ENCODE measurements at regions not wholly inside any gene's neighbourhood (a gene's known extent, or its start where the extent isn't known, plus 50 kb on each side); places are given as distances from the start of the nearest gene placed in this dataset.
"Not testable (repeated sequence)": the region's sequence is repeated elsewhere in the genome, so short reads cannot be mapped to it uniquely, and the experiment has no call there.

DNA sequence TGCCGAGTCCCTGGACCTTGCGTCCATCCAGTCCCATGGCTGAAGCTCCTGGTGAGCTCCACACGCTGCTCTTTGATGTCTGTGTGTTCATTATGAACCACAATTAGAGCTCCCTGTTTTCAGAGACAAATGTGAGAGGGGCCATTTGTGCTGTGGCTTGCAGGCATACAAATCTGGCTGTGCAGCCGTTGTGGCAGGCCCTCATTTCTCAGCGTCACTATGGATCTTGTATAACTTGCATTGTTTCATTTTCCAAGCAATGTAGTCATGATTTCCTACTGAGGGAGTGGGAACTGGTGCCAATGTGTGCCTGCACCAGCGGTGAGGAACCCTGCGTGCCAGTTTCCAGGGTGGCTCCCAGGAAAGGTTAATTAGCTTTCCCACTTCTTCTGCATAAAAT is 542.6 kb downstream of the TMEM114 start:
- no peak for DNase-seq

DNA sequence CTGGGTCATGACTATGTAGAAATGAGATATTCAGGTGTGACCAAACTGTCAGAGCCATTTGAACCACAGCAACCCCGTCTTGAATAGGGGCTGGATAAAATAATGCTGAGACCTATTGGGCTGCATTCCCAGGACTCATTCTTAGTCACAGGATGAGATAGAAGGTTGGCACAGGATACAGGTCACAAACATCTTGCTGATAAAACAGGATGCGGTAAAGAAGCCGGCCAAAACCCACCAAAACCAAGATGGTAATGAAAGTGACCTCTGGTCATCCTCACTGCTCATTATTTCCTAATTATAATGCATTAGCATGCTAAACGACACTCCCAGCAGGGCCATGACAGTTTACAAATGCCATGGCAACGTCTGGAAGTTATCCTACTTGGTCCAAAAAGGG is 545.5 kb downstream of the TMEM114 start:
- no peak for DNase-seq

DNA sequence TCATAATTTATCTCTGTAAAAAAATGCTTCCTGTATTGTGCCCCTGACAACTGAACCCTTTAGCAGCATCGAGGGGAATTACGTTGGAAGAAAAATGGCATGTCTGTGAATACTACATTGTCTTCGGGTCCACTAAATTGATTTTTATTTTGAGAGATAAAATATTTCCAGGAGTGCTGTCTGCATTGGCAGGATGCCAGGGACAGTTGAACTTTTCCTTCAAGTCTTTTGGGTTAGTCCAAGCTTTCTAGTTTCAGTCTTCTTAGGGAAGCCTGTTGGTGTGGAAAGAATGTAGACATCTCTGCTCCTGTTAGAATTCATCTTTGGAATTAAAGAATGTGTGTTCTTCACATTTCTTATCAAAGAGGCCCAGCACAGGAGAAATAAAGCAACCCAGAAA is 557.9 kb downstream of the TMEM114 start:
- DNase-seq, result no peak

DNA sequence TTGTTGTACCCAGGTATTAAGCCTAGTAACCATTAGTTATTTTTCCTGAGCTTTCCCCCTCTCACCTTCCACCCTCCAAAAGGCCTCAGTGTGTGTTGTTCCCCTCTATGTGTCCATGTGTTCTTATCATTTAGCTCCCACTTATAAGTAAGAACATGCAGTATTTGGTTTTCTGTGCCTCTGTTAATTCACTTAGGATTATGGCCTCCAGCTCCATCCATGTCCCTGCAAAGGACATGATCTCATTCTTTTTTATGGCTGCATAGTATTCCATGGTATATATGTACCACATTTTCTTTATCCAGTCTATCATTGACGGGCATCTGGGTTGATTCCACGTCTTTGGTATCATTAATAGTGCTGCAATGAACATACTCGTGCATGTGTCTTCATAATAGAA is 560.3 kb downstream of the TMEM114 start:
- not testable (repeated sequence) for DNase-seq

DNA sequence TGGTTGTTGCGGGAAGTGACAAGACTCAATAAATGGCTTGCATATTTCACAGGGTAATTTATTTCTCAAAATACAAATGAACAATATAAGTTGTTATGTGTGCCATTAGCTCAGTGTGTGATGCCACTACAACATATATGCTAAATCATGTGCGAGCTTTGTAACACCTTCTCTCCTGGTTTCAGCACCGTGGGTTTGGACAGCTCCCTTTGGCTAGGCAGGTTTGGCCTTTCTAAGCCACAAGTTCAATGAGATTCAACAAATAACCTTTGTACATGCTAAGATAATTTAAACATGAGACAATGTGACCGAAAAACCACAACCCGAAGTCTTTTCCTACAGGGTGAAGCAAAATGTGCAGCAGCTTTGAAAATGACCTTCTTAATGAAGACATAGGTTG is 563.9 kb downstream of the TMEM114 start:
- peak; percentile 60 for DNase-seq

DNA sequence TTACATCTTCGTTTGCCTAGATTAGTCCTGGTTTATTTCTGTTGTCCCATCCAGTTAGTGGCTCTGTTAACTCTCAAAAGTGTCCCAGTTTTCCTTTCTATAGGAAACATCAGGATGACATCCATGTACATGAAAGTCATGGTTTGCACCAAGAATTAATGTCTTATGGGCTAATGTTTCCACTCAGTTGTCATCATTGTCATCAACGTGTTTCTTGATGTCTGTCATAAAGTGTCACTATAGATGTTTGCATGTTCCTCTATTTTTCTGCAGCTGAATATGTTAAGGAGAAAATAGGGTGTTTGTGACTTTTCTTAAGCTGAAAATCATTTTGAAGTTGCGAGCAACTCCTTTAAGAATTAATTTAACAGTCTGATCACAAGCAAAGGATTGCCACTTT is 567.0 kb downstream of the TMEM114 start:
- no peak for DNase-seq

DNA sequence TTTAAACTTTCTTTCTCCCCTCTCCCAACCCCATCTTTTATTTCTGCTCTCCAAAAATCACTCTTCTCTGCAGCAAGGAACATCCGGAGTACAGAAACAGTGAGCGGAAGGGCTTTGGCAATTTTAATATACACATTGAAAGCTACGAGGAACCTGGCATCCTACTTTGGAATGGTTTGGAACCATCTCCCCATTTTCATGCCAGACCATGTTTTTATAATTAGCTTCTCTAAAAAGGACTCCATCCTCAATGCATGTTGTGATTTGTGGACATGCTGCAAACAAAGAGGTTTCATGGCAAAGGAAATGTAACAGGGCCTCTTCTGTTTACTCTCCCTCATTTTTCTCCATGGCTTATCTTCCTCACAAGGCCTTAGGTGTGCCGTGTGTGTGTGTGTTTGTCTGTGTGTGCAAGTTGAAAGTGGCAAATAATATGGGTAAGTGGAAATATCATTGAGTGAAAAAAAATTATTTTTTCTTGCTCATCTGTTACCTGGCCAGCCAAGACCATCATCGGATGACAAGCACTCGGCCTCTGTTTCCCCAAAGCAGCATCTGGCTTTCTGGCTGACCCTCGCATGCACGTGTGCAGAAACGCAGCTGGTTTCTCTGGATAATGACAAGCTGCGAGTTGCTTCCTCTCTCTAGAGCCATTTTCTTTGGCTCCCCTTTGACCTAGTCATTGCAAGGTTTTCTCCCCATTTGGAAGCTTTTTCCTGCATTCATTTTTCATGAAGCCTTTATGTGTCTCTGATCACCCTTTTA is 585.0 kb downstream of the TMEM114 start:
- DNase-seq, result peak; percentile 33

DNA sequence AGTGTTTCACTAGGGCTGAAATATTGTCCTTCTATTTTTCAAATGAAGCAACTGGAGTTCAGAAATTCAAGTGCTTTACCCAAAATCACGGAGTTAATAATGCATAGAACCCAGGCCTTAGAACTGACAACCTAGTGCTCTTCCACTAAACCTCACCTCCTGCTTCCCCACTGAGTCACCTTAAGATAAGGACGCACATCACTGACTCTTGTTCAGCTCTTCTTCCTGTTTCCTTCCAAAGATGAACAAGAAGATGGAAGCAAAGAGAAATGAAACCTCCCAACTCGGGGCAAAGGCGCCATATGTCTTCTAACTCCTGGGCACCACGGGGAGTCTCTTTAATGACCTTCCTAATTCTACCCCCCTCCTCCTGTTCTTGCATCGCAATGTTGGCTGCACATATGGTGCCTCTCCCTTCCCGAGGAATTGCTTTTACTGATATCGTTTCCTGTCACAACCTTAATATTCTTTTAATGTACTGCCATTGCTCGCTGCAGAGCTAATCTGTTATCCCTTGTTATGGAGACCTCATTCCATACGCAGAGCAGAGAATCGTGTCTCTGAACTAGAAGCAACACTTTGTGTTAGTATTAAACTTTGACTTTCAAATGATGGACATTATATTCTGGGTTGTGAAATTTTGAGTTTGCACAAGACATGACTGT is 591.4 kb downstream of the TMEM114 start:
- DNase-seq, result no peak

DNA sequence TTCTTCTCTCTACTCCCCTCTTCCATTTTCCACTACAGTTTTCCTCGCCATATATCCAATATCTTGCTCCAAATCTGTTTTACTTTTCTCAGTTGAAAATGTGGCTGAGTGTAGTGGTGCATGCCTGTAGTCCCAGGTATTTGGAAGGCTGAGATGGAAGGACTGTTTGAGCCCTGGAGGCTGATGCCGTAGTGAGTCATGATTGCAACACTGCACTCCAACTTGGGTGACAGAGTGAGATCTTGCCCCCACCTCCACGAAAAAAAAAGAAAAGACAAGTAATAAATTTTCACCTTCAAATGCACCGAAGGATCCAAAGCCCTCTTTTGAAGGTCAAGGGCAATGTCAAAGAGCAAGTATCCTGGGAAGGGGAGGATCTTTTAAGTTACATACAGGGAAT is 592.3 kb downstream of the TMEM114 start:
- DNase-seq, result no peak

DNA sequence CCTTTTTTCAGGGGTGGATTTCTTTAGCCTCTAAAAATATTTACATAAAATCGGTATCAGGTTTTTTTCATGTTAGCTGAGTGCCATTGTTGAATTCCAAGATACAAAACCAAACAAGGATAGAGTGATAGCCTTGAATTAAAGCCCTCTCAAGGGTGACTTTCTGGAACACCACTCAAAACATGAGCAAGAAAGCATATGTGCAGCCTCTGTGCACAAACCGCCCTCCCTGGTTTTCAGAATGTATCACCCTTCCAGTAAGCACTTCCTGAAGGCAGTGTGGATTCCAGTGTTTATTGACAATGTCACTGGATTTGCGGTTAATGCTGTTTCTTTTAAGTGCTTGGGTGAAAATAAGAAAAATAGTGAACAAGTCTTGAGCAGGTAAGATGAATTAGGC is 597.7 kb downstream of the TMEM114 start:
- no peak for DNase-seq

DNA sequence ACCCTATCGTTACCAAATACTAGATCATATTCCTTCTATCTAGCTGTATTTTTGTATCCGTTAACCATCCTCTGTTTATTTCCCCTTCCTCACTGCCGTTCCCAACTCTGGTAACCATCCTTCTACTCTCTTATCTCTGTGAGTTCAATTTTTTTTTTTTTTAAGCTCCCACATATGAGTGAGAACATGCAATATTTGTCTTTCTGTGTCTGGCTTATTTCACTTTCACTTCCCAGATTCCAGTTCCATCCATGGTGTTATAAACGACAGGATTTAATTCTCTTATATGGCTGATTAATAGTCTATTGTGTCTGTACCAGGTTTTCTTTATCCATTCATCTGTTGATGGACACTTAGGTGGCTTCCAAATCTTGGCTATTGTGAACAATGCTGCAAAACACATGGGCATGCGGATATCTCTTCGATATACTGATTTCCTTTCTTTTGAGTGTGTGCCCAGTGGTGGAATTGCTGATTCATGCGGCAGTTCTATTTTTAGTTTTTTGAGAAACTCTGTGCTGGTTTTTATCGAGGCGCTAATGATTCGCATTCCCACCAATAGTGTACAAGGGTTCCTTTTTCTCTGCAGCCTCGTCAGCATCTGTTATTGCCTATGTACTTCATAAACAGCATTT is 599.6 kb downstream of the TMEM114 start:
- no peak for DNase-seq

DNA sequence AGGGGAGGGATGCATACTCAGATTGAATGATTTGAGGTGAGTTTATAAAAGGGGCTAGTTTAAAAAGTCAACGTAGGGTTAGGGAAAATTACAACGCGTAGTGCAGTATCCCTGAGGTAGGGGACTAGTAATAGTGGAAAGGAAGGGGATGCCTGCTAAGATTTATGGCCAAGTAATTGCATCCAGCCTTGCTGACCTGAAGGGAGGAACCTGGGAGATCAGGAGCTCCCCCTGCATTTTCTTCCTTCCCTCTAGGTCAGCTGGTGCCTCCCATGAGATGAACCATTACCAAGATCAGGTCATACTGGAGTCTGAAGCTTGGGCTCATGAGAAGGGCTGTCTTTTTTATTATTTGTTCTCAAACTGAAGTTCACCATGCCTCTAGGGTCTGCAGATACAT is 606.6 kb downstream of the TMEM114 start:
- no peak for DNase-seq

DNA sequence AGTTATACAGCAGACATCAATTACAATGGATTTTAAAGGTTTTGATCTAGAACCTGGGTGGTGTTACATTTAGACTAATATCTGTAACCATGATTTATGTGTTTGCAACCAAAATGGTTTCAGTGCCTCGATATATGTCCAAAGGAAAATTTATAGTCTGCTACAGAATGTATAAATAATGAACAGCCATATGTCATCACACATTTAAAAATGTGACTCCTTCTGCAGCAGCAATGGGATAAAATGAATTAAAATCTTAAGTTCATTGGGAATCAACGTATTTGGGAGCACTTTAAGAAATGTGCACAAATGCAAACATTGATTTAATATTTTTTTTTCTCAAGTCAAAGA is 610.2 kb downstream of the TMEM114 start:
- no peak for DNase-seq

DNA sequence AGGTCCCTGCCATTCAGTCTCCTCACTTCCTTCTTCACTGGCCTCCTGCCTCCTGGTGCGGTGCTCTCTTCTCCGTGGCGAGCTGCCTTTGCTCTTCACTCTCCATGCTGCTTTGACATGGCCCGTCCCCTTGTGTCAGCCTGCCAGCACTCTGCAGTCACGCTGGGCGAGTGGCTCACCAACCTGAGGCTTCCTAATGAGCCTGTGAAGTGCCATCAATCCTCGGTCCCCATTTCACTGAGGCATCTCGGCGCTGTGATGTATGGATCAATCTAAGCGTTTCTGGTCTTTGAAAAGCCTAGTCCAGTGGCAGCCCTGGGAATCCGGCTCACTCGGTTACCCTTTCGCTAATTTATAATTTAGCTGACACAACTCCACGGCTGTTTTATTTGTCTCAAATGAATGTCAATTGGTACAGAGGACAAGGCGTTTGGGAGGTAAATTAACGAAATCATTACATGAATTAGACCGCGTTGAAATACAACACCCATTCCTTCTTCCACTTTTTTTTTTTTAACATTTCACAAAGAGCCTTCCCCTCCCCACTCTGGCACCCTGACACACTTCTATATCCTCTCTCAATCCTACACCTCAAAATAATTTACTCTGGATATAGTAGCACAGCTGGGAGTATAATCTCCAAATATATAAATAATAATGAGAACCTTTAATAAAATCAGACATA is 610.7 kb downstream of the TMEM114 start:
- no peak for DNase-seq

DNA sequence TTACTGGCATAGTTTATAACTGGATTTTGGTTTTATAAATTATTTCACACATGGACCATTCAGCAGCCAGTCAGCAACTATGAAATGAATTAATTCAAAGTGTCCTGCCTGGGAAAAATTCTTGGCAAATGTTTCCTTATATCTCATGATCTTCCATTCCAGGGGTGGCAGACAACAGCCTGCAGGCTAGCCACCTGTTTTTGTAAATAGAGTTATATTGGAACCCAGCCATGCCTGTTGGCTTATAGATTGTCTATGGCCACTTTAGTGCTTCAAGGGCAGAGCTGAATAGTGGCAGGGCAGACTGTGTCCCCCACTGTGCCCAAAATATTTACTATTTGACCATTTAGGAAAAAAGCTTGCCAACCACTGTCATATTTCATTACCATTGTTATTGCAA is 613.7 kb downstream of the TMEM114 start:
- DNase-seq, result no peak

DNA sequence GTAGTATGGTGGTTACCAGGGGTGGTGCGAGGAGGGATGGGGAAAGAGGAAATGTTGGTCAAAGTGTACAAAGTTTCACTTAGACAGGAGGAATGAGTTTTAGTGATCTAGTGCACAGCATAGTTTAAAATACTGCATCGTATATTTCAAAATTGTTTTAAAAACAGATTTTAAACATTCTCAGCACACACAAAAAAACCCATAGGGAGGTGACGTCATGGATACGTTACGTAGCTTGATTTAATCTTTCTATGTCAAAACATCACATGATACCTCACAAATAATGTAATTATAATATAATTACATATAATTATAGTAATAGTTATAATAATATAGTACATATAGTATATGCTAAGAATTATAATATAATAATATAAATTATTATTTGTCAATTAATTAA is 614.2 kb downstream of the TMEM114 start:
- DNase-seq, result no peak

DNA sequence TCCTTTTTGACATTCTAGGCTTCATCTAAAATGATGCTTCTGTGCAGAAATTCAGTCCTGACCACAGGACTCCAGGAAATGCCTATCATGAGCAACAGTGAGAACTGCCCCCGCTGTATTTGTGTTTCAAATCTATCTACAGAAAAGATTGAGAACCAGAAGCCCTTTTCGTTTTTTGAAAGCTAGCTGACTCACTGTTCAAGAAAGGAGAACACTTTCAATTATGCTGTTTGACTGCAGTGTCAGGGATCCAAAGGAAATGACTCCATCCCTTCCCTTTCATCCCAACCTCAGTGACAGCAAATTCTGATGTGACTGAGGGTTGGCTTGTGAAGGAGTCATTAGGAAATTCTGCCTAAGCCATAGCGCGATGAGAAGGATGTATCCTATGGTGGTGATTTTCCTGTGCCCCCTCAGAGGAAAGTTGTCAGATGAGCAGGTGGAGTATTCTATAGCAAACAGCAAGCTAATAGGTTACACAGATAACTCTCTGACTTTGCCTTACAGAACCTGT is 622.3 kb downstream of the TMEM114 start:
- DNase-seq, result no peak

DNA sequence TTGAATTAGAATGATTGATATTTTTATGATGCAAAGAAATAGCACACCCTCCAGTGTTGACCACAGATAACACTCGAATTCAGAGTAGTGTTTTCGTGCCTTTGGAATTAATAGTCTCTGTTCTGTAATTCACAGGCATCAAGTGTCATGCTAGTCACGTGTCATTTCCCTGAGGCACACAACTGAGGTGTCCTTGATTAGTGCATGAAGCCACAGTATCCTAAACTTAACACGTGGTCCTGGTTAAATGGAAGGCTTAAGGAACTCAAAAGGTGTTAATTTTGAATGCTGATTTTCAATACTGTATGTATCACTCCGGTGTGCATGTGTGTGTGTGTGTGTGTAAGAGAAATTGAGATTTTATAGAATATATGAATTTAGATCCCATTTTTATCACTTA is 625.6 kb downstream of the TMEM114 start:
- no peak for DNase-seq

DNA sequence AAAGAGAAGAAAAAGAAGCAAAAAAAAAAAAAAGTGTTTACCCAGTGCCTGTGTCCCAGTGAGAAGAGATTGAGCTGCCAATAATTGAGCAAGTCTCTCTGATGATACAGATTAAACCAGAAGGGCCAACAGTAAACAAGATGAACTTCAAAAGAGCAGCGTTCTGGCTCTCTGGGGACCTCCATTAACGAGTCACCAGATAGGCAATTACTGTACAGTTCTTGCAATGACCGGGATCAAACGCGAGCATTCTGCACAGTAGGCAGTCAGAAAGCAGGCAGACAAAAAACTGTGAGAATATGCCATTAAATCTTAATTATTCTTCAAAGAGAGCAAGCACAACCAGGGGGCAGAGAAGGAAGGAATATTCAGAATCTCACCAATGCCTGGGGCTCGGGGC is 626.1 kb downstream of the TMEM114 start:
- peak; percentile 66 for DNase-seq

DNA sequence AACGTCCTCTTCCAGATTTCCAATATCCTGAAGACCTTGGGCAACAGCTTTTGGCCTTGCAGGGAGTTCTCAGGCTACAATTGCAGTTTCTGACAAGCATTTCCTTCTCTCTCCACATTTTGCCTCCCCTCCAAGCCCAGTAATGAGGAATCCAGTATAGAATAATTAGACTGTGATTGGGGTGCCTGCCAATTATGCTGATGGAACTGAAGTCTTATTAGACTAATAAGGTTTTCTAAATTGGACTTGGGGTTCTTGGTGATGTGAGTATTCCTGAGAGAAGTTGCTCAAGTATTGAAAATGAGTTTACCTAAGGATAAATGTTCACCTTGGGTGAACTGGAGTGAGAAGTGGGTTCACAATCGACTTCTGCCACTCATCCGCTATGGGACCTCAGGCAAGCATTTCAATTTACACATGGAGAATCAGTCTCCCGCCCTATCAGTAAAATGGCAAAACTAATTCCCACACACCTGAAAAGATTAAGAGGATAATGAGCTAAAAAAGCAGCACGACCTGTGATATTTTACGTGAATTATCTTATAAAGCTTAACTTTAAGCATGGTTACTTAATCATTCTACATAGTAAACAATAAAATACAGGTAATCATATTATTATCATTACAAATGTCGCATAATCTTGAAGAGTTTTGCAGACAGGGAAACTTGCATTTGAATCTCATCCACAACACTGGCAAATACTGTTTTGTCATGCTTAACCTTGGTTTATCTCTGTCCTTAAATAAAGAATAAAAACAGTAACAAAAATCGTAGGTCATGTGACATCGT is 628.0 kb downstream of the TMEM114 start:
- no peak for DNase-seq

DNA sequence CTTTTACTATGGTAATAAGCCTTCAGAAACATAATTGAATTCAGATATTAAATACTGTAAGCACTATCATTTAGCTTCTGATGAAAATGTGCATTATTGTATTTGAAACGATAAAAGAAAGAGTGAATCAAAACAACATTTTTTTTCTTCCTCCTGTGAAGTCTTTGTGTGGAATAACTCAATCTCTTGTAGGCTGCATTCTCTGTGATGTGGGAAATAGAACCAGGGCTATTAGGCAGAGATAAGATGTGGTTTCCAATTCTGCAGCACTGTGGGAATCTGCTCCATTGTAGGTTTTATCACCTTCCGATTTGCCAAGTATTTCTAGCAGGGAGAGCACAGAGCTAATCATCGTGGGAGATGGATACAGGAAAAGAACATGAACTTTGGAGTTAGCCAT is 624.5 kb downstream of the RBFOX1 start:
- no peak for DNase-seq

DNA sequence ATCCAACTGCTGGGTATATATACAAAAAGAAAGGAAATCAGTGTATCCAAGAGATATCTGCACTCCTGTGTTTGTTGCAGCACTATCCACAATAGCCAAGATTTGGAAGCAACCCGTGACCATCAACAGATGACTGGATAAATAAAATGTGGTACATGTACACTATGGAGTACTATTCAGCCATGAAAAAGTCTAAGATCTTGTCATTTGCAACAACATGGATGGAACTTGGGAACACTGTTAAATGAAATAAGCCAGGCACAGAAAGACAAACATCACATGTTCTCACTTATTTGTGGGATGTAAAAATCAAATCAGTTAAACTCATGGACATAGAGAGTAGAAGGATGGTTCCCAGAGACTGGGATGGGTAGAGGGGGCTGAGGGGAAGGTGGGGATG is 620.7 kb downstream of the RBFOX1 start:
- DNase-seq, result no peak

DNA sequence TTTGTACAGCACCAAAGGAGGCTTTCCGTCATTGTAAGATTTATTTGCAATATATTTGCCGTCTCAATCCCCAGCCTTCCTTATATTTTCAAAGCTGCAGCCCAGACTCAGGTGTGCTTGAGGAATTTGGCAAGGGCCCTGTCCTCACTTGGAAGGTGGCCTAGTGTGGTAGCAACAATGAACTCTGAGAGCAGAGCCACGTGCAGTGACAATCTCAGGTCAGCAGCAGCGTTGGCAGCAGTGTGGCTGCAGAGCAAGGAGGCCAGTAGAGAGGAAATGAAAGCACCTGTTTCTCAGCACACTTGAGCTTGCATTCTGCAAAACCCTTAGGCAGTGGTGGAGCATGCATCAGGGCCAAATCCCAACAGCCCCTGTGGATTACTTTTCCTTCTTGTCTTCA is 613.5 kb downstream of the RBFOX1 start:
- DNase-seq, result no peak
